ENCODE measurements at regions not wholly inside any gene's neighbourhood (a gene's known extent, or its start where the extent isn't known, plus 50 kb on each side); places are given as distances from the start of the nearest gene placed in this dataset.

- H3K4me1 Mint-ChIP-seq (ENCODE audit: low read depth, unreplicated experiment) = no peaks in the 10 kb centered on the region
- no peaks in the 10 kb centered on the region for H3K27me3 Mint-ChIP-seq (ENCODE audit: unreplicated experiment)
- no peak overlapping the region for H3K4me3 Mint-ChIP-seq (ENCODE audit: unreplicated experiment)
- no peak for DNase-seq
- no peak overlapping the region for H3K27ac Mint-ChIP-seq (ENCODE audit: unreplicated experiment)
- TF ChIP-seq CTCF (IDR thresholded peaks at IDR 0.05; ENCODE audit: partially characterized antibody, unreplicated experiment) = no peak
- peaks cover 2% of the 10 kb centered on the region for H3K9me3 Mint-ChIP-seq (ENCODE audit: unreplicated experiment)
- H3K36me3 Mint-ChIP-seq (ENCODE audit: unreplicated experiment) = no peaks in the 10 kb centered on the region
Measured at GRCh38 chr3:110615454-110615853, 456.2 kb upstream of the NECTIN3 start.

- Mint-ChIP-seq H3K27ac (ENCODE audit: unreplicated experiment) (no peak overlapping the region), H3K4me1 (ENCODE audit: low read depth, unreplicated experiment) (no peaks in the 10 kb centered on the region), H3K36me3 (ENCODE audit: unreplicated experiment) (no peaks in the 10 kb centered on the region), H3K4me3 (ENCODE audit: unreplicated experiment) (no peak overlapping the region), H3K27me3 (ENCODE audit: unreplicated experiment) (no peaks in the 10 kb centered on the region), H3K9me3 (ENCODE audit: unreplicated experiment) (no peaks in the 10 kb centered on the region)
- no peak for DNase-seq
- no peak for TF ChIP-seq CTCF (IDR thresholded peaks at IDR 0.05; ENCODE audit: partially characterized antibody, unreplicated experiment)
Measured at GRCh38 chr3:110618512-110619226, 452.9 kb upstream of the NECTIN3 start.

- no peak for DNase-seq
- H3K4me1 Mint-ChIP-seq (ENCODE audit: low read depth, unreplicated experiment) = no peaks in the 10 kb centered on the region
- no peaks in the 10 kb centered on the region for H3K9me3 Mint-ChIP-seq (ENCODE audit: unreplicated experiment)
- no peaks in the 10 kb centered on the region for H3K36me3 Mint-ChIP-seq (ENCODE audit: unreplicated experiment)
- no peaks in the 10 kb centered on the region for H3K27me3 Mint-ChIP-seq (ENCODE audit: unreplicated experiment)
- no peak overlapping the region for H3K27ac Mint-ChIP-seq (ENCODE audit: unreplicated experiment)
- no peak for TF ChIP-seq CTCF (IDR thresholded peaks at IDR 0.05; ENCODE audit: partially characterized antibody, unreplicated experiment)
- no peak overlapping the region for H3K4me3 Mint-ChIP-seq (ENCODE audit: unreplicated experiment)
Measured at GRCh38 chr3:110620118-110620517, 451.5 kb upstream of the NECTIN3 start.

- Mint-ChIP-seq H3K4me3 (ENCODE audit: unreplicated experiment) (no peak overlapping the region), H3K27ac (ENCODE audit: unreplicated experiment) (no peak overlapping the region), H3K27me3 (ENCODE audit: unreplicated experiment) (no peaks in the 10 kb centered on the region), H3K9me3 (ENCODE audit: unreplicated experiment) (no peaks in the 10 kb centered on the region), H3K4me1 (ENCODE audit: low read depth, unreplicated experiment) (no peaks in the 10 kb centered on the region), H3K36me3 (ENCODE audit: unreplicated experiment) (no peaks in the 10 kb centered on the region)
- DNase-seq = no peak
- no peak for TF ChIP-seq CTCF (IDR thresholded peaks at IDR 0.05; ENCODE audit: partially characterized antibody, unreplicated experiment)
Measured at GRCh38 chr3:110623571-110623970, 448.0 kb upstream of the NECTIN3 start.

- Mint-ChIP-seq H3K4me1 (ENCODE audit: low read depth, unreplicated experiment) (no peaks in the 10 kb centered on the region), H3K27ac (ENCODE audit: unreplicated experiment) (no peak overlapping the region), H3K4me3 (ENCODE audit: unreplicated experiment) (no peak overlapping the region), H3K9me3 (ENCODE audit: unreplicated experiment) (no peaks in the 10 kb centered on the region), H3K27me3 (ENCODE audit: unreplicated experiment) (no peaks in the 10 kb centered on the region), H3K36me3 (ENCODE audit: unreplicated experiment) (no peaks in the 10 kb centered on the region)
- DNase-seq = no peak
- no peak for TF ChIP-seq CTCF (IDR thresholded peaks at IDR 0.05; ENCODE audit: partially characterized antibody, unreplicated experiment)
Measured at GRCh38 chr3:110624576-110624975, 447.0 kb upstream of the NECTIN3 start.
